ENCODE measurements at regions not wholly inside any gene's neighbourhood (a gene's known extent, or its start where the extent isn't known, plus 50 kb on each side); places are given as distances from the start of the nearest gene placed in this dataset.

DNA sequence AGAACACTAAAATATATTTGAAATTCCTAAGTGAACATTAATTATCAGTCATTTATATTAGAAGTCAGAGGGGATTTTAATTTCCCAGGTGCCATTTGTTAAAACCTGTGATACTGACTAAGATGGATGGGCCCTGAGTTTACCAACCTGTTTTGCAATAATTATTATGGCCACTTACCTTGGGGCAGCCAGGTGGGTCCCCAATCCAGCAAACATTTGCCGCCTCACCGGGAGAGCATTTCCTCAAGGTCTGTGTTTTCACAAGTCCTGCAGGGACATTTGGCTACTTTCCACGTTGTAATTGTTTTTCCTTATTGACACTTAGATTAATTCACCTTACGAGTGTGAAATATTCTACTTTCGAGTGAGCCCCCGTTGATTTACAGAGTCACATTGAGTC is 251.2 kb upstream of the PPP2R2D start:
- DNase-seq (ENCODE audit: low read depth, low spot score) = no peak

DNA sequence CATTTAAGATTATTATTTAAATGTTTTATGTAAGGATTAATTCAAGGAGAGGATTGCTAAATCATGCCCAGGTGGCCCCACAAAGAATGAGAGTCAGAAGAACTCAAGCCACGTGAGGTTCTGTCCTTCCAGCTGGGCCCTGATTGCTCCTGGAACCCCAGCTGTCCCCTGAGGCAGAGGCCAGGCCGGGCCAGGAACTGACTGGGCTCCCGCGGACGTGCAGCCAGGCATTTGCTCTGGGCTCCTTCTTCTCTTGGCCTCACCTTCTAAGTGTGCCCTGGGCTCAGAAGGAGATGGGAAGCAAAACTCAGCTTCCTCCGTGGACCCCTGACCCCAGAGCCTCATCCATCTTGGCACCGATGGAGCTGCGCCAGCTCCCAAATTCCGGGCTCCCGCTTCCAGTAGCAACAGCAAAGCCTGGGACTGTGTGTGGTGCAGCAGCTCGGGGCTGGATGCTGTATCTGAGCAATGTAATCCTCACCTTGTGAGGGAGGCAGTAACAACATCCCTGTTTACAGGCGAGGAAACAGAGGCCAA is 250.6 kb upstream of the PPP2R2D start:
- DNase-seq (ENCODE audit: low read depth, low spot score) = no peak

DNA sequence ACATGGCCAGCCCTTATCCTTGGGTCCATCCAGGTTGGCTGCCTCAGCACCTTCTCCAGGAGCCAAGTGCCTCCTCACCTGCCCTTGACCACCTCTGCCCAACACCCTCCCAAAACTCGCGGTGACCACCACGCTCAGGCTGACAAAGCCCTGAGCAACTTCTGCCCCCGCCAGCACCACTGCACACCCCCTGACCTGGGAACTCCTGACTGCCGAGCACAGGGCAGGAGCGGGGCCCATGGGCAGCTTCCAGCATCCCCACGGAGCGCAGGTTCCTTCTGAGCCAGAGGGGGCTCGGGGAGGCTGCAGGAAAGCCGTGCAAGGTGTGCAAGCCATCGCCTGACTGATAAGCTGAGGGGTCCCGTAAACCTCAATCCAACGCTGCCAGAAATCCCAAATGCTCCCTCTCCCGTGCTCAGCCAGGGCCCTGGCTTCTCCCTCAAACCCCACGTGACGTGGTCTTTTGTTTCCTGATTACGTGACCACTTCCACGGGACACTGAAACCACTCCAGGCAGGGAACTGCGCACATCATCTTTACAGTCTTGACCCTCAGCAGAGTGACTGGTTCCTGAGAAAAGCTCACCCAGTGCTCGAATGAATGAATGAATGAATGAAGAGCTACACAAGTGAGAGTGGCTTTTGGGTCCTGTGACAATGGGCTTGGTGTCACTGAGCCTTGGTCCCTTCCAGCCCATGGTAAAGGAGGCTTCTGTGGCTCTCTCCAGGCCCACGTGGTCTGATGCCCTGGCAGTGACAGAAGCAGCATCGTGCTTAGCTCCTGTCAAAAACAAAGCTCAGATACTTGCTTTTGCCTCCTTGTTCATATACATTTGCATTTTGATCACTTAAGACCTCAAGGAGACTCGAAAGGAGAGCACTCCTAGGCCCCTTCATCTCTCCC is 249.8 kb upstream of the PPP2R2D start:
- no peak for DNase-seq (ENCODE audit: low read depth, low spot score)

DNA sequence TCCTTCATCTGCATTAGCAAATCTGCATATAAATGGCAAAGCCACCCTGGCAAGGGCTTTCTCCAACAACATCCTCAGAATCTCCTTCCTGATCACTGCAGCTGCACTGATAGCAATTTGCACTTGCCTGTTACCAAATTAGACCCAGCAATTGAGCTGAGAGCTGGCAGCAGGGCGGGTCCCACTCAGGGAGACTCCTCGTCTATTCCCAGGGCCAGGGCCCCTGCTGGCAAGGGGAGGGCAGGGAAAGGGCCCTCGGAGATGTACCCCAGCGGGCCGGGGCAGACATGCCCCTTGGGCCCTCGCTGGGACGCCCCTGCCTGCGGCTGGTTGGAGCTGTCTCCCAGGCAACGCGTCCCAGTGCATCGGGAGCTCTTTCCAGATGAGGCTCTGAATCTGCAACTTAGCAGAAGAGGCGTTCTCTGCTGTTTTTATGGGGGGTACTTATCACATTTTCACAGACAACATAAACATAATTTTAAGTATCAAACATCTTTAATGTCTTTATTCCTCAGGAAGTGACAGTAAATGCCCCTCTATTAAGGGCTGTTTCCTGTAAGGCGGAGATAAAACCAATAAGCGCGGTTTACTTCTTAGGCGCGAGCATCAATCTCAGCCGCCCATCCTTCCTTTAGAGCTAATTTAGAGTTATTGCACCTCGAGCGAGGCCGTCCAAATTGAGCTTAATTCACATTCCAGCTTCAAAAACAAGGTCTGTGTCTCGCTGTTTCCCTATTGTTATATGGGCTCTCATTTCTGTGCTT is 249.0 kb upstream of the PPP2R2D start:
- DNase-seq (ENCODE audit: low read depth, low spot score) = no peak

DNA sequence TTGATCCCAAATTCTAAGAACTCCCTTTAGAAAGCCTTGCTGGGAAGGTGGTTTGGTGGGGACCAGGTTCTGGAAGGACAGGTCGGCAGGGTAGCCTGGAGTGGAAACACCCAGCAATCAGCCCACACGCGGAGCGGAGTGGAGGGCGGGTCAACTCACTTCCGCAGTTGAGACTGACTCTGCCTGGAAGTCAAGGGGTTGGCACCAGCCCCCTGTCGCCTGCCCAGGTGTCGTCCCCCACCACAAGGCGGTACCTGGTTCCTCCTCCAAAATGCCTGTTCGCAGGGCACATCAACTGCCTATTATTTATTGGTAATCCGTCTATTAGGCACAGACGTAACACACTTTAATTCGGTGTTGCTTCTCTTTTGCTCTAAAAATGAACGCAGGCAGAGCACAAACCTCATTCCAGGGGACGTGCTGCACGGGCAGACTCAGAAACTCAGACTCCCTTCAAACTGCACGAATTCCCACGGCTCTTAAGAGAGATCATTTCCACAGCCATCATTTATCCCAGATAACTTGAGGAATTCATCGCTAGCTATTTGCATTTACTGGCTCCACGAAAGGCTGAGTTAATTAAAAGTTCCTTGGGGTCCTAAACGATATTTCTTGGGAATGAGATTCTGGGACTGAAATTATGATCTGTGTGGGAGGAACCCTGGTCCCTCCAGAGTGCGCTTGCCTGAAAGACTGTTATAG is 248.2 kb upstream of the PPP2R2D start:
- DNase-seq (ENCODE audit: low read depth, low spot score) = no peak

DNA sequence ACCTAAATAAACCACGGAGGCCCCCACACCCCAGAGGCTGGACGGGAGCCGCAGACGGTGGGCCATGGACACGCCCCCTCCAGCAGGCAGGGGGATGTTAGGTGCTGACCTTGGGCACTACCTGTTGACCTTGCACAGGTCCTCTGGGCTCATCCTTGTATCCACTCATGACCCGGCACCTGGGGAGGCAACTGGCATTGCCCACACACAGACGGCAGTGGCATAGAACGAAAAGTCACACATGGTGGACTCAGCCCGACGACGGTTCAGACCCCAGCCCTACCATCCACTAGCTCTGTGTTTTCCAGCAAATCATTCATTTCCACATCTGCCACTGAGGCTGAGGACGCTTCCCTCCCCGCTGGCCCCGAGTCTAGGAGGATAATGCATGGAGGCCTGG is 247.7 kb upstream of the PPP2R2D start:
- DNase-seq (ENCODE audit: low read depth, low spot score) = no peak

DNA sequence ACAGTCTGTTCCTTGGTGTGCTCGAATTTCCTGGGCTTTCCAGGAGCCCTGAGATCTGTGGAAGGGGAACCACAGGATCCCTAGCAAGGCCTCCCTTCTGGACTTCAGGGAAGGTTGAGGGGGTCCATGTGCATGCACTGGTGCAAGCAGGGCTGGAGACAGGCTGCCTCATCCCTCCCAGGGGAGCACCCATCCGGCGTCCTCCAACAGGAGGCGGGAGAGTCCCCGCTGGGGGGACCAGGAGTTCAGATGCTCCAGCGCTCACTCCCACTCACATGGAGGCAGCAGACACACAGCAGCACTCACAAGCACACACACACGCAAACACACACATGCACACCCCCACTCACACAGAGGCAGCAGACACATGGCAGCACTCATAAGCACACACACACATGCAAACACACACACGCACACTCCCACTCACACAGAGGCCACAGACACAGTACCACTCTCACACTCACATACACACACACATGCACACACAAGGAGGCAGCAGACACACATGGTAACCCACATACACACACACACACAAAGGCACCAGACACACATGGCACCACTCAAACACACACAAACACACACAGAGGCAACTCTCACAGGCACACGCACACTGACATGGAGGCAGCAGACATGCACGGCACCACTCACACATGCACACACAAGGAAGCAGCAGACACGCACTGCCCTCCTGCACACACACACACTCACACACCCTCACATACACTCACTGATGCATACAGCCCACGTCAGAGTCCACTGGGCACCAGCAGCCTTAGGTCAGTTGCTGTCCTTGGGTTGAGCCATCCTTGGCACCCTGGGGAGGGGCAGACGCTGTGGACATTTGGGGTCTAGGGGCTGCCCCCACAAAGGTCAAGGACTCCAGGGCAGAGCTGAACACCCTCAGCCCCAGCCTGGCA is 247.0 kb upstream of the PPP2R2D start:
- no peak for DNase-seq (ENCODE audit: low read depth, low spot score)

DNA sequence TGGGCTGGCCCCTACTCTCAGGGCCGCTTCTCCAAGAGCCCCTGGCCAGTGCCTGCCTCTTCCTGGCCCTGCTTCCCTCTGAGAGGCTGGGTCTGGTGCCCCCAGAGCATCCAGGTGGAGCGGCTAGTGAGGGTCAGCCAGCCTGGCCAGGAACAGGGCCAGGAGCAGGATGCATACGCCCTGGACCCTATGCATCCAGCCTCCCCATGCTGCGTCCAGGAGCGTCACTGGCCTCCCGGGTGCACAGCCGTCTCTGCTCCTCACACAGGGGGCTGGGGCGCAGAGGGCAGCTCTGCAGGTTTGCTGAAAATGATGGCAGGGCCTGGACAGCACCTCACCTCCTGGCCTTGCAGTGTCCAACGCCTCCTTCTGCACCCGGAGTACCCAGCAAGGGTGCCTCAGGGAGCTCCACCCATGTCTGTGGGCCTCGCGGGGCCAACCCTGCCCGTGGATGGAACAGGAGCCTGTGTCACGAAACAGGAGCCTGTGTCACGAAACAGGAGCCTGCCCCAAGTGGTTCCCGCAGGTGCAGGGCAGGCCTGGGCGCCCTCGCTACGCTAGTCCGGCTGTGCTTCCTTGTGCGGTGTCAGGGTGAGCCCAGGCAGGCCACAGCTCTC is 246.2 kb upstream of the PPP2R2D start:
- no peak for DNase-seq (ENCODE audit: low read depth, low spot score)

DNA sequence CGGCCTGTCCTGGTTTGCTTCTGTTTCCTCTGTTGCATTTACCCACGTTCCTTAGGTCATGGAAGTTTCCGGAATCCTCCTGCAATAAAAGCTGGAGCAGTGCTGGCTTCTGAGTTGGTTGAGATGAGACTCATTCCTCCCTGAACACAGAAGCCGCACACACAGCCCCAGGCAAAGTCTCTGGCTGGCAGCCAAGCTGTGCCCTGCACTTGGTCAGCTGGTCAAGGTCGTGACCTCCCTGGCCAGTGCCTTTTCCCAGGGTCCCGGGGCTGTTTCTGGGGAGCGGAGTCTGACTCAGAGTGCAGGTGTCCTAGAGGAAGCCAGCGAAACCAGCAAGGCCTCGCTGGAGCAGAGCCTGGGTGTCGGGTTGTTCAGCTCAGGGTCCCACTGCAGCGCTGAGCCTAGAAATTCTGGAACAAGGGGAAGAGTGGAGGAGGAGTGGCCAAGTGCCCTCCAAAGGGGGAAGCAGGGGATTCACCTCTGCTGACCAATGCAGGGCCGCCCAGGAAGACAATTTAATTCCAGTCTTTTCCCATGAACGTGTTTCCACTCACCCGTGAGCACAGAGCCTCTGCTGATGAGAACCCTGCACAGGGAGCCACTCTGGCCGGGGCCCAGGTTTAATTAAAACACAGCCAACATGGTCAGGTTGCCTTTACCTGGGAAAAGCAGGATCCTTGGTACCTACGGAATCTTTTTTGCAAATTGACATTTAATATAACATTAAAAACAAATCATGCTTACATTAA is 245.5 kb upstream of the PPP2R2D start:
- DNase-seq (ENCODE audit: low read depth, low spot score) = no peak

DNA sequence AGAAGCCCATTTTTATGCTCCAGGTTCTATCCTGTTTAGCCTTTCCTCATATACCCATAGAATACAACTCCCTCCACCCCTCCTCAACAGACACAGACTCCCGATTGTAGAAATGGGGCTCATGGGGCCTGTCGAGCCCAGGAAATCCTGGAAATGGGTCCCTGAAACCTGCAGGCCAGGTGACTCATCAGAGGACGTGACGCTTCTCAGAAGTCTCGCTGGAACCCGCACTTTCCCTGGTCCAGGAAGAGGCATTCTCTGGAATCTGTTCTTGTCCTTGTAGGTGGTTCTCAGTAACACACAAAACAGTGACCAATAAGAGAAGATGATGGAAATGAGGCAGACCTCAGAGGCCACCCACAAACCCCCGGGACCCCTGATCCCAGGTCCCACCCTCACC is 244.8 kb upstream of the PPP2R2D start:
- DNase-seq (ENCODE audit: low read depth, low spot score) = no peak

DNA sequence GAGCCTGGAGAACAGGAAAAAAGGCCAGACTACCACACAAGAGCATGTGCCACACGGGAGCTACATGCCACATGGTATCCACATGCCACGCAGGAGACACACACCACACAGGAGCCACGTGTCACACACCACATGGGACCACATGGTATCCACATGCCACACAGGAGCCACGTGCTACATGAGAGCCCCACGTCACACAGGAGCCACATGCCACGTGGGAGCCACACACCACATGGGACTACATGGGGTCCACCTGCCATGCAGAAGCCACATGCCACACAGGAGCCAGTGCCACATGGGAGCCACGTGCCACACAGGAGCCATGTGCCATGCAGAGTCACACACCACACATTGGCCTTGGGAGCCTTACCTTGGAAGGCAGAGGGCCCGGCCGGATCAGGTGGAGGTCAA is 244.4 kb upstream of the PPP2R2D start:
- no peak for DNase-seq (ENCODE audit: low read depth, low spot score)

DNA sequence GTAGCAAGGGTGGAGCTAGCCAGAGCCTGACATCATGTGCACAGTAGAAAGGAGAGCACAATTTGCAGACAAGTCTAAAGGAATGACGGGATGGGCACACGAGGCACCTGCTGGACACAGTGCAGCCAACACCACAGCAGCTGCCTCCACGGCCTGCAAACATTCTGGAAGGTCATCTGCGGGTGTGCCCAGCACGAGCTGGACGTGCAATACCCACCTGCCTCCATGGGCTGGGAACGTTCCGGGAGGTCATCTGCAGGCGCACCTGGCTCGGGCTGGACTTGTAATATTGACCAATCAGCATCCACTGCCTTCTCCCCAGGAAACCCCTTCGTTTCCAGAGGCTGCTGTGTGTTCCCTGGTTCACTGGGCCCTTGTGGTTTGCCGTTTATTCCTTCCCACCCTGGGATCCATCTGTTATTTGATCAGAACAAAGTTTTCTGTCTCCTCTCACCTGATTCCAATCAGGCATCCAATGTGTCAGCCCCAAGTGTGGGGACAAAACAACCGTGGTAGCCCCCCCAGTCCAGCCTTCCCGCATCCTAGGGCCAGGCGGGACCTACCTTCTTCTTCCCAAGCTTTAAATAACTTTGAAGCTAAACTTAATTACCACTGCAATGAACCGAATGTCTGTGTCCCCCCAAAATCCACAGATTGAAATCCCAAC is 243.4 kb upstream of the PPP2R2D start:
- no peak for DNase-seq (ENCODE audit: low read depth, low spot score)

DNA sequence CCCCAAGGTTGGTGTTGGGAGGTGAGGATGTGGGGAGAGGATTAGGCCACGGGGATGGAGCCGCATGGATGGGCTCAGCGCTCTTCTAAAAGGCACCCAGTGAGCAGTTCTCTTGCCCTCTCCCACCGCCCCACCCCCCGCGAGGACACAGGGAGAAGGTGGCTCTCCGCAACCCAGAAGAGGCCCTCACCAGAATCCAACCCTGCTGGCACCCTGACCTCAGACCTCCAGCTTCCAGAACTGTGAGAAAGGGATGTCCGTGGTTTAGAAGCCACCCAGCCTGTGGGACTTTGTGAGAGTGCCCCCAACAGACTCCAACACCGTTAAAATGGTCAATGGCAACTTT is 242.8 kb upstream of the PPP2R2D start:
- DNase-seq (ENCODE audit: low read depth, low spot score) = no peak

DNA sequence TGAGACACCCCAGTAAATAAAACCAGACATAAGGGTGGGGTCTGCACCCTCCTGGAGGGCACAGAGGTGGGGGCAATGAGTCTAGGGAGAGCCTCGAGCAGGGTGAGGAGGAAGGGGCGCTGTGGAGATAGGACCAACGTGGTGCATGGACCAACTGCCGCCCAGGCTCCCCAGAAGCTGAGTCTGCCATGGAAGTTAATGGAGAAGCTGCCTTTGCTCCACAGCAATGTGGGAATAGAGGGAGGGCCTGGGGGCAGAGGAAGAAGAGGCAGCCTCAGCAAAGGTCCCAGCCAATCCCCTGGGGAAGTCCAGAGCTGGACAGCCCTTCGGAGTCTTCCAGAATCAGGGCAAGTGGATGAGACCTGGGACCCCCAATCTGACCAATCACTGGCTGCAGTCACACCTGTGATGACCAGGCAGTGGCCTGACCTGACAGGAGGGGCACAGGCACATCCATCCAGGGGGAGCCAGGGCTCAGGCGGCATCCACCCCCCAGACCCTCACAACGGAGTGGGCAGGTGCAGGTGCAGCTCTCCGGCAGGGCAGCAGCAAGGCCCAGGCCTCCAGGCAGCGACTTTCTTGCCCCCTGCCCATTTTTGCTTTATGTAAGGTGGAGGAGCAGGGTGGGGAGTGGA is 242.2 kb upstream of the PPP2R2D start:
- no peak for DNase-seq (ENCODE audit: low read depth, low spot score)

DNA sequence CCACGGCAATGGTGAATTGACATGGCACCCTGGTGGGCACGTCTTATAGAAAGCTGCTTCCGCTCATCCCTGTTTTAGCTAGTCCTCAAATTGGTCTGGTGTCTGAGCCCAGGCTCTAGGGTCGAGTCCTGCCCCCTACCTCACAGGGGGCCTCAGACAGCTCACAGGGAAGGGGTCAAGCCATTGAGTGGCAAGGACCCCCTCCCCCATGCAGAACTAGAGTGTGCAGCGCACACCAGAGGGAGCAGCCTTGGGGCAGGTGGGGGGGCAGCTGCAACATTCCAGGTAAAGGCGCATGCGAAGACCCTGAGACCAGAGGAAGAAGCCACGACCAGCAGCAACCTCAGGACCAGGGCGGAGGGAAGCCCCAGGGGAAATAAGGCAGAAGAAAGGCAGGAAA is 240.4 kb upstream of the PPP2R2D start:
- no peak for DNase-seq (ENCODE audit: low read depth, low spot score)

DNA sequence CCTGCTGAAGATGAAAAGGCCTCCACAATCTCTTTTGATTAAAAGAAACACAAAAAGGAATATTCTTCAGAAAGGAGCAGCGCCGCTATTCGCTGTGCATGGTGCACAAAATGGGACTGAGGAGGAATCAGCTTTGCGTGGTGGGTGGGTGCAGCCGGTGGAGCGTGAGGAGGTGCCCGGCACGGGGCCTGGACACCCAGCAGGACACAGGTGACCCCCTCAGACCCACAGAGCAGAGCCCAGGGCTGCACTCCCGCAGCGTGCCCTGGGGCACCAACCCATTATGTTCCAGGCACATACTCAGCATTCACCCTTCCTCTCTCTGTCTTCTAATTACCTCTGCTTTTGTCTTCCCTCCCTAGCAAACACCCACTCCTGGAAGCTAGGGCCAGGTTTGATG is 238.0 kb upstream of the PPP2R2D start:
- DNase-seq (ENCODE audit: low read depth, low spot score) = no peak

DNA sequence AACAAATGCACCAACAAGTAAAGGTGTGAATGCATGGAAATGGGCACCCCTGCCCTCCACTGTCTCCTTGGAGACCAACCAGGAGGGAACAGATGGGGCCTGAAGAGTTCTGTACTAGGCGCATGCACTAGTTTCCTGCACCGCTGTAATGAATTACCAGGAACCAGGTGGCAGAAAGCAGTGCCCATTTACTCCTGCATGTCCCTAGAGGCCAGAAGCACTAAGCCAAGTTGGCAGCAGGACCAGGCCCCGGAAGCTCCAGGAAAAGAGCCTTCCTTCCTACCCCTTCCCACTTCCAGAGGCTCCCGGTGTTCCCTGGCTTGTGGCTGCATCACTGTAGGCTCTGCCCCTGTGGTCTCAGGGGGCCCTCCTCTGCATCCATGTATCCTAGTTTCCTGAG is 237.5 kb upstream of the PPP2R2D start:
- DNase-seq (ENCODE audit: low read depth, low spot score) = no peak

DNA sequence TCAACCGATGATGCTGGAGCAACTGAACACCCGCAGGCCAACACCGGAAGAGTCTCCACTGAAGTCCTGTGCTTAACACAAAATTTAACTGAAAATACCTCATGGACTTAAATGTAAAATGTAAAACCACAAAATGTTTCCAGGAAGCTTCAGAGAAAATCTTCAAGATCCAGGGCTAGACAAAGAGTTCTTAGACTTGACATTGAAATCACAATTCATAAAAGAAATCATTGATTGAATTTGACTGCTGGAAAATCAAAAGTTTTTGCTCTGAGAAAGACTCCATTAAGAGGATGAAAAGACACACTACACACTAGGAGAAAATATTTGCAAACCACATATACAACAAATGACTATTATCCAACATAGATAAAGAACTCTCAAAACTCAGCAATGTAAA is 234.7 kb upstream of the PPP2R2D start:
- no peak for DNase-seq (ENCODE audit: low read depth, low spot score)

DNA sequence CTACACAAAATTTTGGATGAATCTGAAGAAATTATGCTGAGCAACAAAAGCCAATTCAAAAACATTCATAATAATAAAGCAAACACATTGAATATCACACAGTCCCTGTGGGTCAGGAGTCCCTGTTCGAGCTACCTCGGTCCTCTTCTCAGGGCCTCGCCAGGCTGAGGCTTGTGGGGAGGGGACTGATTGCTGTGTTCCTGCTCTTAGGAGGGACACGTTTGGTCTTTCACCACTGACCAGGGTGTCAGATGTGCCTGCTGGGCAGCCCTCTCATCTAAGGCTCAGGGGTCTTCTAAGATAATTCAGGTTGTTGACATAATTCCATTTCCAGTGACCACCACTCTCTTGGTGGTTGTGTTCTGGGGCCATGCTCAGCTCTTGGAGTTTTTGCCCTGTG is 233.8 kb upstream of the PPP2R2D start:
- DNase-seq (ENCODE audit: low read depth, low spot score) = no peak

Measured in astrocyte of the hippocampus (primary cell).